Activated naive CD8-positive, alpha-beta T cell treated with anti-CD3 and anti-CD28 coated beads, Interleukin-2, amount 10 ng/mL, durations not matched to agents 7 days and 5 days (primary cell): ENCODE measurements at regions not wholly inside any gene's neighbourhood (a gene's known extent, or its start where the extent isn't known, plus 50 kb on each side); places are given as distances from the start of the nearest gene placed in this dataset.
A peak's percentile ranks its signal among the peaks of the same experiment; 100 is the strongest.

Experiments
- ATAC-seq: fragments of 150-1000 bp; cut with Tn5 transposase; one replicate; pipeline ENCODE4 v1.10.0; 2021; ENCODE audit warnings: low read depth, moderate library complexity
- POLR2A ChIA-PET: fragments of 350-600 bp; sonication (Branson Sonifier 250); formaldehyde crosslinking; loops from one replicate; lab custom pipeline; 2021; ENCODE audit warnings: antibody characterized with exemption; lab: Charles Lee
- DNase-seq: peaks from one replicate; pipeline ENCODE4 v3.0.0; 2021
- H3K27ac Mint-ChIP-seq: one replicate; pipeline ENCODE4 v1.8.0; 2022; ENCODE audit warnings: mild to moderate bottlenecking, mixed read lengths
- H3K27me3 Mint-ChIP-seq: one replicate; pipeline ENCODE4 v1.8.0; 2022; ENCODE audit warnings: mild to moderate bottlenecking, moderate library complexity, mixed read lengths
- H3K36me3 Mint-ChIP-seq: one replicate; pipeline ENCODE4 v1.8.0; 2021; ENCODE audit warnings: mild to moderate bottlenecking, mixed read lengths
- H3K4me1 Mint-ChIP-seq: one replicate; pipeline ENCODE4 v1.8.0; 2021; ENCODE audit warnings: mixed read lengths
- H3K4me3 Mint-ChIP-seq: one replicate; pipeline ENCODE4 v1.8.0; 2022; ENCODE audit warnings: mild to moderate bottlenecking, moderate library complexity, mixed read lengths
- H3K9me3 Mint-ChIP-seq: one replicate; pipeline ENCODE4 v1.8.0; 2021; ENCODE audit warnings: mixed read lengths

DNA sequence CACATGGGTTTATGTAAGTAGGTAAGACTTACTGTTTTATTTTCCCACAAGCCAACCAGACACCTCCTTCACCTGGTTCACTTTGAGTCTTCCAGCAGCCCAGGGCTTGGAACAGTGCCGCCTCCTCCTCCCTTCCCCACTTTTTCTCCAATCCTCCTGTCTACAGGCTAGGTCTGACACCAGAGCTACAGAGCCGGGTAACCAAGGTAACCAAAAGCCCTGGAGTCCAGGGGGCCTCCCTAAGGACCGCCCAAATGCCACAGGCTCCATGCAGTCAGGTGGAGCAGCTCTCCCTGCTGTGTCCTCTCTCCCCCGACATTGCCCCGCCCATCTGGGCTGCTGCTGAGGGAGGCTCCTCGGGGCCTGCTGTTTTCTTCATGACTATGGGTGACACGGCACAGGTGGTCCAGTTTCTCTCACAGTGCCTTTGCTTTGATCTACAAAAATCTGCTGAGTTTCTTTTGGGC lies 138.0 kb upstream of the EFNA5 start:
- POLR2A ChIA-PET = no interaction called here
- Mint-ChIP-seq H3K27ac (no peak overlapping the region), H3K4me1 (peaks cover 15% of the 10 kb centered on the region), H3K4me3 (no peak overlapping the region), H3K27me3 (peaks cover 18% of the 10 kb centered on the region), H3K36me3 (peaks cover 4% of the 10 kb centered on the region), H3K9me3 (peaks cover 3% of the 10 kb centered on the region)
- ATAC-seq (no peak), DNase-seq (no peak)

DNA sequence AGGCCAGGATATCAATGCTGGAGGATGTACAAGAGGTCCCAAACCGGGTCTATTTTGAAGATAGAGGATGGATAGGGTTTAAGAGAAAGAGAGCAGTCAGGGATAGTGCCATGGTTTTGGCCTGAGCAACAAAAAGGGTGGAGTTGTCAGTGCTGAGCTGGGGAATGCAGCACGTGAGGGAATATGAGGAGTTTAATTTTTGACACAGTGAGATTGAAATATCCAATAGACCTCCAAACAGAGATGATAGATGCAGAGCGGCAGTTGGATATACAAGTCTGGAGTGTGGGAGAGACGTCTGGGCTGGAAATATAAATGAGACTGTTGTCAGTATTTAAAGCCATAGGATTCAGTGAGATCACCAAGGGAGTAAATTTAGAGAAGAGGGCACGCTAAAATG lies 136.7 kb upstream of the EFNA5 start:
- Mint-ChIP-seq H3K36me3 (peaks cover 2% of the 10 kb centered on the region), H3K4me3 (no peak overlapping the region), H3K27ac (no peak overlapping the region), H3K27me3 (peaks cover 13% of the 10 kb centered on the region), H3K9me3 (peaks cover 3% of the 10 kb centered on the region), H3K4me1 (peaks cover 19% of the 10 kb centered on the region)
- POLR2A ChIA-PET = no interaction called here
- no peak for DNase-seq
- no peak for ATAC-seq

DNA sequence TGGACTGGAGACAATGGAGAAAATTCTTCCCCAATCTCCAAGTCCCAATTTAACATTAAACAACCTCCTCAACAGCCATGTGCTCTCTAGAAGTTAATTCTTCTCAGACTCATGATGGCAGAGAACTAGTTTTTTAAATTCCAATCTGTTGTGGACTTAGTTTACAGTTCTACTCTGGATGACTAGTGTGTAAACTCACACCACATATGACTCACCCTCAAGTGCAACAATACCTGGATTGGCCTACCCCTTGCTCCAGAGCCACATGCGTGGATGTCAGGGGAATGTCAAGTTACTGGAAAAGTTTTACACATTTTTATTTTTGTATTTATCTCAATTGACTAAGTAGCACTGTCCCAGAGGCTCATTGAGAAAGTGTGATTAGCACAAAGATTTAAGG lies 136.0 kb upstream of the EFNA5 start:
- ATAC-seq (no peak), DNase-seq (no peak)
- POLR2A ChIA-PET = no interaction called here
- Mint-ChIP-seq H3K9me3 (peaks cover 6% of the 10 kb centered on the region), H3K27me3 (peaks cover 9% of the 10 kb centered on the region), H3K4me1 (peaks cover 20% of the 10 kb centered on the region), H3K4me3 (no peak overlapping the region), H3K27ac (no peak overlapping the region), H3K36me3 (peaks cover 2% of the 10 kb centered on the region)

DNA sequence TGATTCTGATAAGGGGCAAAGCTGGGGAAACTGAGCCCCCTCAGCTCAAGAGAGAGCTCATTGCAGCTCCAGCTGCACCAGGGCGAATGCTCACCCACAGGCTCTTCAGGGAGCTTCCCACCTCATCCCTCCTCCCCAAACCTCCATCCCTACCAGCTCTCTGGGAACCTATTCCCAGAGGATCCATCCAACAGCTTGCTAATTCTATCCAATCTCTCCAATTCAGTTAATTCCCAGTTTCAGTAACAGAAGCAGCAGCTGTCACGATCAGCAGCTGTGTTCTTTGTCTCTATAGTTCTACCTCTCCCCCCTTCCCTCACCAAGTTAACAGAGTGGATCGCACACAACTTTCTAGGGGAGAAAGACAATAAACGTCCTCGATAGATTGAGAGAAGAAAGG lies 135.5 kb upstream of the EFNA5 start:
- H3K4me1 Mint-ChIP-seq = peaks cover 20% of the 10 kb centered on the region
- no peak overlapping the region for H3K27ac Mint-ChIP-seq
- no peak overlapping the region for H3K4me3 Mint-ChIP-seq
- peaks cover 7% of the 10 kb centered on the region for H3K27me3 Mint-ChIP-seq
- POLR2A ChIA-PET = no interaction called here
- ATAC-seq (no peak), DNase-seq (no peak)
- peaks cover 2% of the 10 kb centered on the region for H3K36me3 Mint-ChIP-seq
- H3K9me3 Mint-ChIP-seq = peaks cover 6% of the 10 kb centered on the region

DNA sequence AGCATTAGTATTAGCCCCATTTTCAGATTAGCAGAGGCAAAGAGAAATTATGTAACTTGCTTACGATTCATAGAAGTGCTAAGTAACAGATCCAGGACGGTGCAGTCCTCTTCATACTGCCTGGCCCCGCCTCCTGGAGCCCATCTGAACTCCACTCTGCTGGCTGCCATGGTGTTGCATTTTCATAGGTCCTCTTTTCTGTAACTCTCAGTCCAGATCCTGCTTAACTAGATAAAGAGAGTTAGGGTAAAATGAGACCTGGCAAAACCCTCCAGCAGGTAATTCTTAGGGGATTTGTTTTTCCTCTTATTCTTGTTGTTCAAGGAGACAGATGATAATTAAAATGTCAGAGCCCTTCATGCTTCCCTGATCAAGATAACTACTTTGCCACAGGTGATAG lies 135.1 kb upstream of the EFNA5 start:
- Mint-ChIP-seq H3K4me1 (peaks cover 20% of the 10 kb centered on the region), H3K9me3 (peaks cover 6% of the 10 kb centered on the region), H3K4me3 (no peak overlapping the region), H3K27me3 (peaks cover 5% of the 10 kb centered on the region), H3K27ac (no peak overlapping the region), H3K36me3 (peaks cover 2% of the 10 kb centered on the region)
- POLR2A ChIA-PET = no interaction called here
- DNase-seq (no peak), ATAC-seq (no peak)

DNA sequence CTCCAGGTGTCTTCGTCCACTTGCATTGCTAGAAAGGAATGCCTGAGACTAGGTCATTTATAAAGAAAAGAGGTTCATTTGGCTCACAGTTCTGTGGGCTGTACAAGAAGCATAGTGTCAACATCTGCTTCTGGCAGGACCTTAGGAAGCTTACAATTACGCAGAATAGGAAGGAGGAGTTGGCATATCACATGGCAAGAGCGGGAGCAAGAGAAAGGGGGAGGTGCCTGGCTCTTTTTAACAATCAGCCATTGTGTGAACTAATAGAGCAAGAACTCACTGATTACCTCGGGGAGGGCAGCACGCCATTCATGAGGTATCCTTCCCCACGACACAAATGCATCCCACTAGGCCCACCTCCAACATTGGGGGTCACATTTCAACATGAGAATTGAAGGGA lies 134.4 kb upstream of the EFNA5 start:
- ATAC-seq (no peak), DNase-seq (no peak)
- Mint-ChIP-seq H3K4me3 (no peak overlapping the region), H3K27me3 (peaks cover 2% of the 10 kb centered on the region), H3K9me3 (peaks cover 6% of the 10 kb centered on the region), H3K4me1 (peaks cover 20% of the 10 kb centered on the region), H3K27ac (no peak overlapping the region), H3K36me3 (peaks cover 2% of the 10 kb centered on the region)
- POLR2A ChIA-PET = no interaction called here

DNA sequence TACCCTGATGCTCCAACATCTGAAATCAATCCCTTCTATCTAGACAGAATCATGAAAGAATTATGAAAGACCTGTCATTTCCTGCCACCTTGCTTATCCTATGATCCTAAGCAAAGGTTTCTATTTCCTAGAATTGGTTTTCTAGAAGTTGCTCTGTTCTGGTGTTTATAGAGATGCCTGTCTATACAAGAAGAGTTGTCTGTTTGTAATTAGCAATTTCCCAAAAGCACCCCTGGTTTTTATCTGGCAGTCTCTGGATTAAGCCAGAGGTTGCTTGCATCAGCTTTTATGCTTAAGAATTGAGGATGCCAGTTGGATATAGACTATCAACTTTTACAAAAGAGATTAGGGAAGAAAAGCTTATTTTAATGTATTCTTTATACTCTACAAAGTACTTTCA lies 133.0 kb upstream of the EFNA5 start:
- Mint-ChIP-seq H3K4me1 (peaks cover 20% of the 10 kb centered on the region), H3K27me3 (peaks cover 2% of the 10 kb centered on the region), H3K27ac (peak overlapping the region; percentile 8), H3K4me3 (no peak overlapping the region), H3K9me3 (peaks cover 6% of the 10 kb centered on the region), H3K36me3 (peaks cover 2% of the 10 kb centered on the region)
- POLR2A ChIA-PET = no interaction called here
- DNase-seq (no peak), ATAC-seq (no peak)

DNA sequence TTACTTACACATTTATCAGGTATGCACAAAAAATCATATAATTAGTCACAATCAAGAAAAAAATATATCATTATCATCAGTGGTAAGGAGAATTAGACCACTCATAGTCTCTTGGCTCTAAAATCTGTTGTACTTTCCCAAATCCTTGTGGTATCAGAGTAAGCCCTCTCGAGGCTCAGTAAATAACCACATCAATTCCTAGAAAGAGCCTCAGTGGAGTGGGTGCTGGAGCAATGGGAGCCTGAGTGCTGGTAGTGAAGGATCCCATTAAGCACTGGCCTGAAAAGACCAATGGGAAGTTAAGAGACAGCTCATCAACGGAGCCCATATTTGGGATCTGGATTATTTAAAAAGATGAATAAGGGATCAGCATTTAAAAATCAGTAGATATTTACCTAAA lies 130.3 kb upstream of the EFNA5 start:
- no peak overlapping the region for H3K4me3 Mint-ChIP-seq
- H3K4me1 Mint-ChIP-seq = peaks cover 20% of the 10 kb centered on the region
- H3K36me3 Mint-ChIP-seq = peaks cover 3% of the 10 kb centered on the region
- H3K27ac Mint-ChIP-seq = no peak overlapping the region
- H3K27me3 Mint-ChIP-seq = peaks cover 6% of the 10 kb centered on the region
- POLR2A ChIA-PET = no interaction called here
- ATAC-seq (no peak), DNase-seq (no peak)
- H3K9me3 Mint-ChIP-seq = peaks cover 7% of the 10 kb centered on the region

DNA sequence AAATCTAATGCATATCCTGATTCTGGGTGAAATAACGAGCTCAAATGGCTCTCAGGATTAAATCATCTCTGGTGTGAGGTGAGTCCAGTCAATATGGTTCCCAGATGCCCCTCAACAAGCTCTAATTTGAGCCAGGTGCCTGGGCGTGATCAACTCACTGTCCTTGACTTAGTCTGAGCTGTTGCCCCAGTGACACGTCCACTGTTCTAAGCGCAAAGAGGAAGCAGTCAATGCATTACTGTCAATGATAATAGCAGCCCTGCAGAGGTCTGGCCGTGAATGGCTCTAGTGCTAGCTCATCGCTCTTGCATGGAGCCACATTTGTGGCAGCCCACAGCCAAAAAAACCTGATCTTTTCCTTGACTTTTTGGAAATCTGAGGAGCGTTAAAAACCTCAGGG lies 128.6 kb upstream of the EFNA5 start:
- Mint-ChIP-seq H3K4me1 (peaks cover 11% of the 10 kb centered on the region), H3K27ac (no peak overlapping the region), H3K36me3 (peaks cover 4% of the 10 kb centered on the region), H3K27me3 (peaks cover 8% of the 10 kb centered on the region), H3K4me3 (no peak overlapping the region), H3K9me3 (peaks cover 9% of the 10 kb centered on the region)
- POLR2A ChIA-PET = no interaction called here
- DNase-seq = no peak
- ATAC-seq = no peak

DNA sequence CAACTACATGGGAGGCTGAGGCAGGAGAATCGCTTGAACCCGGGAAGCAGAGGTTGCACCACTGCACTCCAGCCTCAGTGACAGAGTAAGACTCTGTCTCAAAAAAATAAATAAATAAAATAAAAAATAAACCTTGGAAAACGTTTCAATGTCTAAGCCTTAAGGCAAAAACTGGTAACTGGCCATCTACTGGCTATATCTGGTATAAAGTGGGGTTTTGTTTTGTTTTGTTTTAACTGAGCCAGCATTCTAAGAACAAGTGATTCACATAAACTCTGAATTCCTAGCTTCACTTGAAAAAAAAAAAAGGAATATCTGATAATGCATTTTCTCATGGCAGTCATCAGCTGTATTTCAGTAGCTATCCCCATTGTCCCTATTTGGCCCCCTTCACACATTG lies 126.1 kb upstream of the EFNA5 start:
- POLR2A ChIA-PET = no interaction called here
- Mint-ChIP-seq H3K36me3 (peaks cover 5% of the 10 kb centered on the region), H3K27me3 (peaks cover 8% of the 10 kb centered on the region), H3K4me1 (no peaks in the 10 kb centered on the region), H3K27ac (no peak overlapping the region), H3K9me3 (peaks cover 7% of the 10 kb centered on the region), H3K4me3 (no peak overlapping the region)
- DNase-seq (no peak), ATAC-seq (no peak)

DNA sequence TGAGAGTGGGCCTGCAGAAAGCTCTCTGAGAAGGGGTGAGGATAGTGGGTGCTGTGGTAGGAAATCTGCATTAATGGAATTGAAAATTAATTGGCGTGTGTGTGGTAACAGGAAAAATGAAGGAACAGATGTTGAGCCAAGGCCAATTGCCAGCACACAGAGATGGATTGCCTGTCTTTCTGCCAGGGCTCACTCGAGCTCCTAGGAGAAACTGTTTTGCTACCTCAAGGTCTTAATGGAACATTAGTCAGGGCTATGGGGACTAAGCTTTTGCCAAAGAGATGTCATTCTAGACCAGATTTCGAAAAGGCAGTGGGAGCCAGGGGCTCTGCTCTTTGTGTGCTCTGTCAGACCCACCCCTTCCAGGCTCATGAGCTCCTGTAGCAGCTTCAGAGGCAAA lies 124.0 kb upstream of the EFNA5 start:
- Mint-ChIP-seq H3K4me3 (no peak overlapping the region), H3K36me3 (peaks cover 5% of the 10 kb centered on the region), H3K27me3 (peaks cover 9% of the 10 kb centered on the region), H3K9me3 (peaks cover 8% of the 10 kb centered on the region), H3K4me1 (no peaks in the 10 kb centered on the region), H3K27ac (no peak overlapping the region)
- ATAC-seq (no peak), DNase-seq (no peak)
- POLR2A ChIA-PET = no interaction called here

DNA sequence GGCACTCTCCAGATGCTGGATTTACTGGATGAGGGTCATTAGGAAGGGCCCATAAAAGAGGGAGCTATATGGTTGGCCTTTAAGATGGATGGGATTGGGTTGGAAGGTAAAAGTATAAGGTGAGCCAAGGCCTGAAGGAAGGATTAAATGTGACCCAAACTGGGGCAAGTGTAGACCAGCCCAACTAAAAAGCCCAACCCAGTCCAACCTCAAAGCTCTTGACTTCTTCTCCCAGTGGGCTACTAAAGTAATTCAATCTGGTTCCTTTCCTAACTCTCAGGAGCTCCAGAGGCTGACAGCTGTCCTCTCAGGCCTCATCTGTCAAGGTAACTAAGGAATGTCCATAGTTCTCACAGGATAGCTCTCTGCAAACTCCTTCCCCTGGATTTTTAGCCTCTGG lies 122.2 kb upstream of the EFNA5 start:
- DNase-seq (no peak), ATAC-seq (no peak)
- Mint-ChIP-seq H3K27me3 (peaks cover 7% of the 10 kb centered on the region), H3K36me3 (peaks cover 5% of the 10 kb centered on the region), H3K9me3 (peaks cover 7% of the 10 kb centered on the region), H3K4me1 (no peaks in the 10 kb centered on the region), H3K27ac (no peak overlapping the region), H3K4me3 (no peak overlapping the region)
- POLR2A ChIA-PET = no interaction called here

DNA sequence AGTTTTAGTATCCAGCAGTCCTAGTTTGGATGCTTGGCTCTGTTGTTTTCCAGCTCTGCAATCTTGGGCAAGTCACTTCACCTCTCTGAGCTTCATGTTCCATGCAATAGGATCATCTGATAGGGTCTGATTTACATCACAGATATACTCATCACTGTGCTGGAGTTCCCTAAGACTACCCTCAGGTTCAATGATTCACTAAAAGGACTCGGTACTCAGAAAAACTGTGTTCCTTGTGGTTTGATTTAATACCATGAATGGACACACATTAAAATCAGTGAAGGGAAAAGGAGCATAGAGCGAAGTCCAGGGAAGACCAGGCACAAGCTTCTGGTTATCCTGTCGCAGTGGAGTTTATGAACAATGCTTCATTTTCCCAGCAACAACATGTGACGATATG lies 119.9 kb upstream of the EFNA5 start:
- no peak overlapping the region for H3K4me3 Mint-ChIP-seq
- ATAC-seq (no peak), DNase-seq (no peak)
- H3K9me3 Mint-ChIP-seq = peaks cover 4% of the 10 kb centered on the region
- H3K27ac Mint-ChIP-seq = no peak overlapping the region
- H3K36me3 Mint-ChIP-seq = peaks cover 2% of the 10 kb centered on the region
- POLR2A ChIA-PET = no interaction called here
- no peaks in the 10 kb centered on the region for H3K4me1 Mint-ChIP-seq
- H3K27me3 Mint-ChIP-seq = peaks cover 3% of the 10 kb centered on the region

DNA sequence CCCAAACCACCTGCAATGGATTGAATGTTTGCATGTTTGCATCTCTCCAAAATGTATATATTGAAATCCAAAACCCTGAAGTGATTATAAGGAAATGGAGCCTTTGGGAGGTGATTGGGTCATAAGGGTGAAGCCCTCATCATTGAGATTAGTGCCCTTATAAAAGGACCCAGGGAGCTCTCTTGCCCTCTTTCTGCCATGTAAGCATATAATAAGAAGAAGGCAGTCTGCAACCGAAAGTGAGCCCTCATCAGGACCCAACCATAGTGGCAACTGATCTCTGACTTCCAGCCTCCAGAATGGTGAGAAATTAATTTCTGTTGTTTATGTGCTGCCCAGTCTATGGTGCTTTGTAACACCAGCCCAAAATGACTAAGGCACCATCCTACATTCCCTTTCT lies 115.7 kb upstream of the EFNA5 start:
- ATAC-seq (no peak), DNase-seq (no peak)
- Mint-ChIP-seq H3K27me3 (peaks cover 5% of the 10 kb centered on the region), H3K4me1 (no peaks in the 10 kb centered on the region), H3K4me3 (no peak overlapping the region), H3K27ac (no peak overlapping the region), H3K9me3 (peaks cover 1% of the 10 kb centered on the region), H3K36me3 (no peaks in the 10 kb centered on the region)
- POLR2A ChIA-PET = no interaction called here

DNA sequence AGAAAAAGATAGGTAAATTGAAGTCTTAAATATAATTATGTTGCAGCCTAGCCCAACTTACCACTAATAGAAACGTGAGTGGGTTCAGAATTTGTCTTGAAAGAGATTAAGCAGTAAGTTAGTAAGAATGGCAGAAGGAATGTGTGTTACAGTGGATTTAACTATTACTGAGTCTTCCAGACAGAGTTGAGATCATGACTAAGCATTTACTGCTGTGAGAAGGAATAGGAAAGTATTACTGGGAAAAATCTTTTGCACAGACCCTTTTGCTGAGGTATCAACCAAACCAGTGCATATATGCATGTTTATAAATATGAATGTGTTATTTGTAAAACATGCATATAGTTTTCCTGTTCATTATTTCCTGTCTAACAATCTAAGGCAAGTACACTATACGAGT lies 112.8 kb upstream of the EFNA5 start:
- ATAC-seq (no peak), DNase-seq (no peak)
- POLR2A ChIA-PET = no interaction called here
- no peak overlapping the region for H3K4me3 Mint-ChIP-seq
- no peaks in the 10 kb centered on the region for H3K36me3 Mint-ChIP-seq
- H3K27ac Mint-ChIP-seq = no peak overlapping the region
- peaks cover 5% of the 10 kb centered on the region for H3K27me3 Mint-ChIP-seq
- no peaks in the 10 kb centered on the region for H3K9me3 Mint-ChIP-seq
- H3K4me1 Mint-ChIP-seq = no peaks in the 10 kb centered on the region
